Activated CD4-positive, alpha-beta T cell treated with anti-CD3 and anti-CD28 coated beads for 48 hours (primary cell): ENCODE measurements at regions not wholly inside any gene's neighbourhood (a gene's known extent, or its start where the extent isn't known, plus 50 kb on each side); places are given as distances from the start of the nearest gene placed in this dataset.

Experiments used
- DNase-seq: peaks from one replicate; pipeline ENCODE4 v3.0.0-alpha.2; 2020

GRCh38 chr3:159776779-159777178 lies 211.9 kb upstream of the IL12A start:
- no peak for DNase-seq

- no peak for DNase-seq
These were observed 208.8 kb upstream of the IL12A start for GRCh38 chr3:159779883-159780282.

GRCh38 chr3:159781867-159782266 lies 206.8 kb upstream of the IL12A start:
- no peak for DNase-seq

- no peak for DNase-seq
These were observed 205.8 kb upstream of the IL12A start for GRCh38 chr3:159782724-159783421.

- DNase-seq, result no peak
These were observed 204.6 kb upstream of the IL12A start for GRCh38 chr3:159783780-159784742.

GRCh38 chr3:159785273-159785708 lies 203.3 kb upstream of the IL12A start:
- DNase-seq, result no peak

- peak; percentile 27 for DNase-seq
These were observed 202.0 kb upstream of the IL12A start for GRCh38 chr3:159786489-159787177.

- no peak for DNase-seq
These were observed 201.5 kb upstream of the IL12A start for GRCh38 chr3:159787178-159787574.

GRCh38 chr3:159787794-159788205 lies 200.8 kb upstream of the IL12A start:
- no peak for DNase-seq

GRCh38 chr3:159788291-159788690 lies 200.3 kb upstream of the IL12A start:
- DNase-seq, result no peak

GRCh38 chr3:159789017-159789416 lies 199.6 kb upstream of the IL12A start:
- DNase-seq, result no peak

GRCh38 chr3:159789742-159790635 lies 198.6 kb upstream of the IL12A start:
- DNase-seq, result no peak

- no peak for DNase-seq
These were observed 197.3 kb upstream of the IL12A start for GRCh38 chr3:159791336-159791735.

GRCh38 chr3:159792070-159792469 lies 196.6 kb upstream of the IL12A start:
- no peak for DNase-seq

- no peak for DNase-seq
These were observed 193.6 kb upstream of the IL12A start for GRCh38 chr3:159795042-159795441.

- no peak for DNase-seq
These were observed 192.9 kb upstream of the IL12A start for GRCh38 chr3:159795681-159796175.

- DNase-seq, result no peak
These were observed 192.4 kb upstream of the IL12A start for GRCh38 chr3:159796226-159796625.

GRCh38 chr3:159796744-159797143 lies 191.9 kb upstream of the IL12A start:
- DNase-seq, result no peak

GRCh38 chr3:159797771-159798170 lies 190.9 kb upstream of the IL12A start:
- DNase-seq, result no peak

- no peak for DNase-seq
These were observed 189.7 kb upstream of the IL12A start for GRCh38 chr3:159798951-159799350.

GRCh38 chr3:159800434-159801155 lies 188.0 kb upstream of the IL12A start:
- DNase-seq, result no peak
